ENCODE measurements at regions not wholly inside any gene's neighbourhood (a gene's known extent, or its start where the extent isn't known, plus 50 kb on each side); places are given as distances from the start of the nearest gene placed in this dataset.
"Not testable (repeated sequence)": the region's sequence is repeated elsewhere in the genome, so short reads cannot be mapped to it uniquely, and the experiment has no call there.

- no peak for DNase-seq
These were observed 611.1 kb upstream of the LUZP2 start for GRCh38 chr11:23885801-23886200.

- not testable (repeated sequence) for DNase-seq
These were observed 609.7 kb upstream of the LUZP2 start for GRCh38 chr11:23887122-23887521.

GRCh38 chr11:23893126-23893525 lies 603.7 kb upstream of the LUZP2 start:
- DNase-seq: no peak

DNA sequence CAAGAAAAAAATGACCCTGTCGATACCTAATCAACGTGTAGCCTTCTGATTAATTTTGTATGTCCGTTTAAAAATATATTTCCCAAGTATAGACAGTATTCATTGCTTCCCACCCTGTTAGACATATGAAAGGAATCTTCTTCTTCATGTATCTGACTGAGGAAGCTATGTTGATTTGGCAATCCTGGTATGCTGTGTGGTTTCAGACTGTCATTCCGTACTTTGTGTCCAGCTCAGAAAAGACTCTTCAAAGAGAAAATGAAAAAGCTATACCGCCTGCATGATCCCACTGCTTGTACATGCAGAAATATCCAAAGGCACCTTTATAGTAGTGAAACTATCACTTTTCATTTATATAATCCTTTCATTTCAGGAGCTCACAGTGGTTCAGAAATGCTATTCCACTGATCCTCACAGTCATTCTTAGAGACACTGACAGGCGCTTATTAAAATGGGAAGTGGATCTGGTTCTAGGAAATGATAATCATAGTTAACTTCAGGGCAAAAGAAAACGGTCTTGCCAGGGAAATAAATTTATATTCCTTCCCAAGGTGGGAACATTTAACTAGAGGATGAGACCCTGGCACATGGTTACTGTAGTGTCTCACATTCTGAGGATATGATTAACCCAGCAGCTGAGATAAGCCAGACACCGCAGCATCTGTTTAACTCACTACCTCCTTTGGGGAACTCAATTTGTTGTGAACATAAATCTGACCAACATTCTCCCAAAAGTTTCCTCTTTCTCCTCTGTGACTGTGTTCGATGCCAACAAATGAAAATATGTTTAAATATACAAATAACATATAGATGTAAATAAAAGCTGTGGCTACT lies 599.2 kb upstream of the LUZP2 start:
- no peak for DNase-seq

DNA sequence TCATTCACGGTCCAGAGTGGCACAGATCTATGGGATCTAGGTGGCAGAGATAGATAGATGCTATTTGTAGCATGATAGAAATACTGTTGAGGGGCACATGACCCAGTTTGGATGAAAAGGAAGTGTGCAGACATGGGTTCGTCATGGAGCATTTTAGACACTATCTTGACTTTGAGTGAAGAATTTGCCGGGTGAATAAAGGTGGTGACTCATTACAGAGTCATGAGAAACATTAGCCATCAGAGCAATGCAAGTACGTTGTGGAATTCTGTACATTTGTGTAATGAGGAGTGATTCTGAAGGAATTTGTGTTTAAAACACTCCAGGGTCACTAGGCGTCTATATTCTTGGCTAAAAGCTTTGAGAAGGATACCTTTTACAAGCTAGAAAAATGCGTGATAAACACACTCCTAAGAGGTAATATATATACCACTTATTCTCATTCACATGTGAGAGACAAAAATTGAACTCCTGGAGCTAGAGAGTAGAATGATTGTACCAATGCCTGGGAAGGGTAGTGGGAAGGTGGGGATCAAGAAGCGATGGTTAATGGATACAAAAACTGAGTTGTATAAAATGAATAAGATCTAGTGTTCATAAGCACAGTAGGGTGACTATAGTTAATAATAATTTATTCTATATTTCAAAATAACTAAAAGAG lies 593.7 kb upstream of the LUZP2 start:
- no peak for DNase-seq

GRCh38 chr11:23919455-23919854 lies 577.4 kb upstream of the LUZP2 start:
- DNase-seq: no peak

GRCh38 chr11:23923357-23923756 lies 573.5 kb upstream of the LUZP2 start:
- no peak for DNase-seq

- no peak for DNase-seq
These were observed 572.6 kb upstream of the LUZP2 start for GRCh38 chr11:23924226-23924625.

DNA sequence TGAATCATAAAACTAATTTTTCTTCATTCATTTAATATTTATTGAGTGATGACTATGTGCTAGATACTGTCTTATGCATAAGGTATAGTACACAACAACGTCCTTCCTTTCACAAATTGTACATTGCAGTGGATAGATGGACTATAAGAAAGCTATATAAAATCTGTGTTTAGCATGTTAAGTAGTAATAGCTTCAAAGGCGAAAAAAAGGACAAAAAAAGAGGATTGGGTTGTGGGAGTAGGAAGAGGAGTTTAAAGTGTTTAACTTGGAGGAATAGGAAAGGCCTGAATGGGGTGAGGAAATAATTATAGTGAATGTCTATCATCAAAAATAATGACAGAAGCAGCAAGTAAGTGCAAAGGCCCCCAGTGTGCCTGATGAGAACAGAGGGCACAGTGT lies 565.4 kb upstream of the LUZP2 start:
- DNase-seq: no peak

DNA sequence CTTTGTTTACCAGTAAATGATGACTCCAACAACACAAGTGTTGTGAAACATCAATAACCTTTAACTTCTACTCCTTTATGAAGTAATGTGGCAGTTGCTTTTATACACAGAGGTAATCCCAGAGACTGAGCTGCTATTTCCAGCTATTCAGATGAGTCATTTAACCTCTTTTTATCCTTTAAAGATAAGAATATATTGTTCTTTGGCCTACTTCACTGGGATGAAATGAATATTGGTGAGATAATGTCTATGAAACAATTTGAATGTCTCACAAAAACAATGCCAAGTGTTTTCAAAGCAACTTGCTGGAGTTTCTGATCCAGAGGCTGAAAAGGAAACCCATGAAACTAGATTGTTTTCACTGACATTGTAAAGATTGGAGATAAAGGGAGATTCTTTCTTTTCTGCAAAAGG lies 564.4 kb upstream of the LUZP2 start:
- no peak for DNase-seq

- no peak for DNase-seq
These were observed 563.1 kb upstream of the LUZP2 start for GRCh38 chr11:23933721-23934120.

DNA sequence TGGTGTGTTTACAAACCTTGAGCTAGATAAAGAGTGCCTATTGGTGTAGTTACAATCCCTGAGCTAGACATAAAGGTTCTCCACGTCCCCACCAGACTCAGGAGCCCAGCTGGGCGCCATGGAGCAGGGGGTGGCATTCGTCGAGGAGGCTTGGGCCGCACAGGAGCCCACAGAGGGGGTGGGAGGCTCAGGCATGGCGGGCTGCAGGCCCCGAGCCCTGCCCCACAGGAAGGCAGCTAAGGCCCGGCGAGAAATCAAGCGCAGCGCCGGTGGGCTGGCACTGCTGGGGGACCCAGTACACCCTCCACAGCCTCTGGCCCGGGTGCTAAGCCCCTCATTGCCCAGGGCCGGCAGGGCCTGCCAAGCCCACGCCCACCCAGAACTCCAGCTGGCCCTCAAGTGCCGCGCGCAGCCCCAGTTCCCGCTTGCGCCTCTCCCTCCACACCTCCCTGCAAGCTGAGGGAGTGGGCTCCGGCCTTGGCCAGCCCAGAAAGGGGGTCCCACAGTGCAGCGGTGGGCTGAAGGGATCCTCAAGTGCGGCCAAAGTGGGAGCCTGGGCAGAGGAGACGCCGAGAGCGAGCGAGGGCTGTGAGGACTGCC lies 562.1 kb upstream of the LUZP2 start:
- DNase-seq: not testable (repeated sequence)

- DNase-seq: not testable (repeated sequence)
These were observed 554.6 kb upstream of the LUZP2 start for GRCh38 chr11:23942117-23942815.

- DNase-seq: no peak
These were observed 551.9 kb upstream of the LUZP2 start for GRCh38 chr11:23944923-23945322.

DNA sequence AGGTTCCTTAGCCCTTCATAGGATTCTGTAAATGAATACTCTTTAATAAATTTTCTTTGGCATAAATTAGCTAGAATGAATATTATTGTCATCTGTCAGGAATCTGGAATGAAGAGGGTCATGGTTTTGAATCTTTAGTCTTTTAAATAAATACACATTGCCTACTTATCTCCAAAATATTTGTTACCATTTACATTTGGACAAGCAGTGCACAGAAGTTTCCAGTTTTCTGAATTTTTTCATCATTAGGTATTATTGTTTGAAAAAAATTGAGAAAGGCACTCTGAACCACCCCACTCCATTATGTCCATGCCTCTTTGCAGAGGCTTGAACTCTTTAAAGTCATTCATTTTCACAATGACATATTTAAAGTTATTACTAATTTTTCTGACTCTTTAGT lies 549.0 kb upstream of the LUZP2 start:
- DNase-seq: no peak

- DNase-seq: no peak
These were observed 548.0 kb upstream of the LUZP2 start for GRCh38 chr11:23948851-23949250.

DNA sequence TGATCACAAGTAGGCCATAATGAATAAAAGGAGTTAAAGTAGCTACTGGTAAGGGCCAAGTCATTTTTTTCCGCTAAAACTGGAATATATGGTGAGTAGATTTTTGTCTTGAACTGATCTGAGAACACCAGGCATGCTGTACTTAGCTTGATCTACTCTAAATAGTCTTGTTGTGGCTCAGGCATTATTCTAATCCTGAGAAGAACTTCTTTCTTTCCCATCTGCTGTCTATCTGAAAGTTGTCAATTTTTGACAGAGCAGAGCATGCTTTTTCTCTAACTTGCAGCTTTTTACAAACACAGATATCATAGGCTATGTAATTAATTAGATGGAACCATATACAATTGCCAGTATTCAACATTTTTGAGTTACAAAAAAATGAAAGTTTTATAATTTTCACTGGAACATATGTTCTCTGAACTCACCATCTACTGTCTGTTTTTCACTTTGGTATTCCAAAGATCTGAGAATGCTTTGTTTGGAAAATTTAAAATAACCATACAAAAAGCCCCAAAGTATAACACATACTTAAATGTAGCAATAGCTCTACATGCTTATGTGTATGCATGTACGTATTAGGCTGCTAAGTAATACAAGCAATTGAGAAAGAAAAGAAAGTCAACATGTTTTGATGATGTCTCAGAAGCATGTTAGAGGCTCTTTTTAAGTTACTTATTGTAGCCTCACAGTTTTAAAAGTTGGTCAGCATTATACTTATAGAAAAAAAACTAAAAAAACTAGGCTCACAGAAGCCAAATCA lies 542.7 kb upstream of the LUZP2 start:
- no peak for DNase-seq

- no peak for DNase-seq
These were observed 542.1 kb upstream of the LUZP2 start for GRCh38 chr11:23954730-23955129.

GRCh38 chr11:23956586-23956985 lies 540.3 kb upstream of the LUZP2 start:
- DNase-seq: no peak

GRCh38 chr11:23957314-23957713 lies 539.5 kb upstream of the LUZP2 start:
- no peak for DNase-seq

DNA sequence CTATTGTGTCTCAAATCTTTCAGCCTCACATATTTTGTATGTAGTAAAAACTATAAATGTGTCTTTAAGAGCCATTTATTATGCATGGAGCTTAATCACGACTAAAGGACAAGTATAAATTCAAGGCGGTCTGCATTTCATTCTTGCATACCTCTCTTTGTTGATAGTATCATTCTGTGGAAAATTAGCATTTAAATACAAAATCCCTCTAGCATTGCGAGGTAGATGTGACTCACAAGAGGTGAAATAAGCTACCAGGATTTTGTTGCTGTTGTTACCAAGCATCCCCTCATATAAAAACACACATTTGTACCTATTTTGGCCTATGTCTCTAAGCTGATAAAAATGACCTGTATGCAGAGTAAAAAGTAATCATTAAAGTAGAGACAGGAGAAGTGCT lies 537.4 kb upstream of the LUZP2 start:
- no peak for DNase-seq

DNA sequence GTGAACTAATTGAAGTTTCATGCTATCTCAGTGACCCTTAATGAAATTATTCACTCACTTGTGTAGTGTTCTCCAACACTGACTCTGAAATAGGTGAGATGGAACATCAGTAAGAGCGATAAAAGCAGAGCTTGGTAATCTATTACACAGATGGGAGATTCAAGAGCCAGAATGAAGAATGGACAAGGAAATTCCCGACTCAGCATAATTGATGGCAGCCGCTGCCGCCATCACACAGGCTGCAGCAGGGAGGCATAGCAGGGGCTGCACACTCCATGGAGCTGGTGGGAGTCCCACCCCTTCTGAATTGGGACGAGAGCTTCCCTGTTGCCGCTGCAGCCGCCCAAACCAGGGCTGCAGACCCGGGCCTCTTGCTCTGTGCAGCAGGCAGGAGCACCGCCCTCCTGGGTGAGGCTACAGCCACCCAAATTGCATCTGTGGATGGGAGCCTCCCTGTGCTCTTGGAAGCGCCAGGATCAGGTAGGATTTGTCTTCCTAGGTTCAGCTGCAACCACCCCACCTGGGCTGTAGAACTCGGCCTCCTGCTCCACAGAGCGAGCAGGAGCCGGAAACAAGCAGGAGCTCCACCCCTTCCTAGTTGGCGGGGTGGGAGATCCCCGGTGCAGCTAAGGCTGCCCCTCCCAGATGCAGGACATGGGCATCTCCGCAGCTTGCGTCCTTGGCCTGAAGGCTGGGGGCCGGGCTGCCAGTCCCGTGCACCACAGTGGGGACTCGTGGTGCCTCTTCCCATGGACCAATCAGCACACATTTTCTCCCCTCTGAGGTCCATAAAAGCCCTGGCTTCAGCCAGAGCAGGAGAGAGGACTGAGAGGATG lies 535.1 kb upstream of the LUZP2 start:
- no peak for DNase-seq

Measured in CD4-positive, alpha-beta T cell treated with Interleukin-1 beta for 1 hour (primary cell).